ENCODE measurements at regions not wholly inside any gene's neighbourhood (a gene's known extent, or its start where the extent isn't known, plus 50 kb on each side); places are given as distances from the start of the nearest gene placed in this dataset.

GRCh38 chr15:87312221-87312620, 944.3 kb downstream of the NTRK3 start:
- TF ChIP-seq CTCF (IDR thresholded peaks at IDR 0.05) = no peak
- H3K36me3 Mint-ChIP-seq = no peaks in the 10 kb centered on the region
- peaks cover 8 to 9% of the 10 kb centered on the region in 2 donors for H3K9me3 Mint-ChIP-seq
- DNase-seq (no peak), ATAC-seq (no peak)
- Histone ChIP-seq H3K4me3 (ENCODE audit: low read length) (no peak overlapping the region), H3K4me1 (ENCODE audit: control insufficient read depth, insufficient read depth, low read length) (no peaks in the 10 kb centered on the region), H3K36me3 (ENCODE audit: control insufficient read depth, insufficient read depth, low read length) (no peaks in the 10 kb centered on the region), H3K27me3 (ENCODE audit: control insufficient read depth, insufficient read depth, low read length) (no peaks in the 10 kb centered on the region), H3K9me3 (ENCODE audit: control insufficient read depth, insufficient read depth, low read length) (no peaks in the 10 kb centered on the region), H3K27ac (ENCODE audit: low read length) (no peak overlapping the region)
- H3K27me3 Mint-ChIP-seq (ENCODE audit: low read depth in 2 of 2) = no peaks in the 10 kb centered on the region
- H3K4me3 Mint-ChIP-seq = no peak overlapping the region
- no peaks in the 10 kb centered on the region for H3K4me1 Mint-ChIP-seq
- H3K27ac Mint-ChIP-seq = no peak overlapping the region
- 53% methylated on average over 3 of the region's 3 CpGs for WGBS (ENCODE audit: insufficient coverage)
- intact Hi-C loops (cut with micrococcal nuclease) = no loop called here

GRCh38 chr15:87300146-87300545, 956.4 kb downstream of the NTRK3 start:
- Histone ChIP-seq H3K36me3 (ENCODE audit: control insufficient read depth, insufficient read depth, low read length) (no peaks in the 10 kb centered on the region), H3K27me3 (ENCODE audit: control insufficient read depth, insufficient read depth, low read length) (no peaks in the 10 kb centered on the region), H3K4me1 (ENCODE audit: control insufficient read depth, insufficient read depth, low read length) (no peaks in the 10 kb centered on the region), H3K27ac (ENCODE audit: low read length) (no peak overlapping the region), H3K9me3 (ENCODE audit: control insufficient read depth, insufficient read depth, low read length) (no peaks in the 10 kb centered on the region), H3K4me3 (ENCODE audit: low read length) (no peak overlapping the region)
- H3K36me3 Mint-ChIP-seq = no peaks in the 10 kb centered on the region
- H3K27me3 Mint-ChIP-seq (ENCODE audit: low read depth in 2 of 2) = no peaks in the 10 kb centered on the region
- intact Hi-C loops (cut with micrococcal nuclease) = no loop called here
- no peaks in the 10 kb centered on the region for H3K4me1 Mint-ChIP-seq
- 75% methylated on average over 3 of the region's 3 CpGs for WGBS (ENCODE audit: insufficient coverage)
- H3K9me3 Mint-ChIP-seq = peaks cover 6 to 12% of the 10 kb centered on the region in 2 donors
- no peak for TF ChIP-seq CTCF (IDR thresholded peaks at IDR 0.05)
- no peak overlapping the region for H3K27ac Mint-ChIP-seq
- no peak overlapping the region for H3K4me3 Mint-ChIP-seq
- no peak for DNase-seq
- no peak for ATAC-seq

GRCh38 chr15:87294854-87295253, 961.7 kb downstream of the NTRK3 start:
- TF ChIP-seq CTCF (IDR thresholded peaks at IDR 0.05) = no peak
- Histone ChIP-seq H3K36me3 (ENCODE audit: control insufficient read depth, insufficient read depth, low read length) (no peaks in the 10 kb centered on the region), H3K4me3 (ENCODE audit: low read length) (no peak overlapping the region), H3K4me1 (ENCODE audit: control insufficient read depth, insufficient read depth, low read length) (no peaks in the 10 kb centered on the region), H3K27me3 (ENCODE audit: control insufficient read depth, insufficient read depth, low read length) (no peaks in the 10 kb centered on the region), H3K27ac (ENCODE audit: low read length) (no peak overlapping the region), H3K9me3 (ENCODE audit: control insufficient read depth, insufficient read depth, low read length) (no peaks in the 10 kb centered on the region)
- DNase-seq (no peak), ATAC-seq (no peak)
- H3K4me3 Mint-ChIP-seq = no peak overlapping the region
- H3K4me1 Mint-ChIP-seq = no peaks in the 10 kb centered on the region
- intact Hi-C loops (cut with micrococcal nuclease) = no loop called here
- no peaks in the 10 kb centered on the region for H3K36me3 Mint-ChIP-seq
- H3K27me3 Mint-ChIP-seq (ENCODE audit: low read depth in 2 of 2) = no peaks in the 10 kb centered on the region
- H3K9me3 Mint-ChIP-seq = peaks cover 4 to 7% of the 10 kb centered on the region in 2 donors
- no peak overlapping the region for H3K27ac Mint-ChIP-seq

GRCh38 chr15:87293031-87293430, 963.5 kb downstream of the NTRK3 start:
- intact Hi-C loops (cut with micrococcal nuclease) = no loop called here
- Mint-ChIP-seq H3K4me1 (no peaks in the 10 kb centered on the region), H3K9me3 (peaks cover 0 to 2% of the 10 kb centered on the region in 2 donors), H3K27me3 (ENCODE audit: low read depth in 2 of 2) (no peaks in the 10 kb centered on the region), H3K36me3 (no peaks in the 10 kb centered on the region), H3K4me3 (no peak overlapping the region), H3K27ac (no peak overlapping the region)
- Histone ChIP-seq H3K27ac (ENCODE audit: low read length) (no peak overlapping the region), H3K36me3 (ENCODE audit: control insufficient read depth, insufficient read depth, low read length) (no peaks in the 10 kb centered on the region), H3K4me3 (ENCODE audit: low read length) (no peak overlapping the region), H3K9me3 (ENCODE audit: control insufficient read depth, insufficient read depth, low read length) (no peaks in the 10 kb centered on the region), H3K4me1 (ENCODE audit: control insufficient read depth, insufficient read depth, low read length) (no peaks in the 10 kb centered on the region), H3K27me3 (ENCODE audit: control insufficient read depth, insufficient read depth, low read length) (no peaks in the 10 kb centered on the region)
- no peak for TF ChIP-seq CTCF (IDR thresholded peaks at IDR 0.05)
- DNase-seq (no peak), ATAC-seq (no peak)
- WGBS (ENCODE audit: insufficient coverage) = 84% methylated on average over 1 of the region's 2 CpGs

Measured in natural killer cell (primary cell).